Upper lobe of left lung (tissue), 4 donors: ENCODE measurements at regions not wholly inside any gene's neighbourhood (a gene's known extent, or its start where the extent isn't known, plus 50 kb on each side); places are given as distances from the start of the nearest gene placed in this dataset.

Source experiments
- POLR2A ChIP-seq, 4 donors: fragments of 450-650 bp; IDR thresholded peaks; one replicate each; pipeline ENCODE4 v1.5.1; 2016 to 2017; ENCODE audit warnings: antibody characterized with exemption in 4 of 4, mild to moderate bottlenecking in 2 of 4
- POLR2AphosphoS5 ChIP-seq, 2 donors: sonication (generic); formaldehyde crosslinking; IDR thresholded peaks; one replicate each; pipeline ENCODE4 v1.5.1; 2017; ENCODE audit warnings: antibody characterized with exemption in 2 of 2
- TF ChIP-seq, protein P1 (sequence below), 6 experiments: fragments of 450-650 bp in 4 of 6; fragments of 200-600 bp in 2 of 6; sonication (generic) in 2 of 6; IDR thresholded peaks; one replicate each; pipeline ENCODE4 v1.5.1; 2016 to 2019; ENCODE audit warnings: antibody characterized with exemption in 6 of 6

DNA sequence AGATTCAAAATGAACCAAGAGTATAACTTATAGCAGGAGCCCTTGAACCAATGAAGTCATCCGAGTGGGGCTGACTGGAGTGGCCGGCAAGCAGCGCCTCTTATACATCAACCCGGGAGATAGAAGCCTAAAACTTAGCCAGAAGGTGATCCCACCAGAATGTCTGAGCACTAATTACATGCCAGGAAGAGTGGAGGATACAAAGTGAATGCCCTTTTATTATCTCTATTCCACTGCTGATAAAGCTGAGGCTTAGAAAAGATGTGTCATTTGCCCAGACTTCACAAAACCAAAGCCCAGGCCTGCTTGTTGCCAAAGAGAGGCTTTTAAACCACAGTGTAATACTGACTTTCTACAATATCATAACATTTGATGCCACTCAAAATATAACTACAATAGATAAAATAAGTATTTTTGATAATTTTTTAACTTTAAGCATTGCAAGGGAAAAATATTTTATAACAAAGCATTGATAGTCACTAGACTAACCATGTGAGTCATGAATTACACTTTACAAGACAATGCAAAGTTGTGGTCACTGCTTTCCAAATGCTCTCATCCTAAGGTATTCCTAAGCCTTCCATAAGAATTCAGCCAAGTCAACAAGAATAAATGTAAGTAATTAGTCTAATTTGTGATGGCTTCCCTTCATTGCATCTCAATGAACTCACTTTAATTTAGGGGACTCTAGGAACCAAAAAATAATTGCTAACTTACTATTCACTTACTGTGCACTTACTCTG, 58.6 kb upstream of the ARID5B start:
- TF ChIP-seq POLR2AphosphoS5 (IDR thresholded peaks at IDR 0.05), result no peak
- TF ChIP-seq, protein P1, sequence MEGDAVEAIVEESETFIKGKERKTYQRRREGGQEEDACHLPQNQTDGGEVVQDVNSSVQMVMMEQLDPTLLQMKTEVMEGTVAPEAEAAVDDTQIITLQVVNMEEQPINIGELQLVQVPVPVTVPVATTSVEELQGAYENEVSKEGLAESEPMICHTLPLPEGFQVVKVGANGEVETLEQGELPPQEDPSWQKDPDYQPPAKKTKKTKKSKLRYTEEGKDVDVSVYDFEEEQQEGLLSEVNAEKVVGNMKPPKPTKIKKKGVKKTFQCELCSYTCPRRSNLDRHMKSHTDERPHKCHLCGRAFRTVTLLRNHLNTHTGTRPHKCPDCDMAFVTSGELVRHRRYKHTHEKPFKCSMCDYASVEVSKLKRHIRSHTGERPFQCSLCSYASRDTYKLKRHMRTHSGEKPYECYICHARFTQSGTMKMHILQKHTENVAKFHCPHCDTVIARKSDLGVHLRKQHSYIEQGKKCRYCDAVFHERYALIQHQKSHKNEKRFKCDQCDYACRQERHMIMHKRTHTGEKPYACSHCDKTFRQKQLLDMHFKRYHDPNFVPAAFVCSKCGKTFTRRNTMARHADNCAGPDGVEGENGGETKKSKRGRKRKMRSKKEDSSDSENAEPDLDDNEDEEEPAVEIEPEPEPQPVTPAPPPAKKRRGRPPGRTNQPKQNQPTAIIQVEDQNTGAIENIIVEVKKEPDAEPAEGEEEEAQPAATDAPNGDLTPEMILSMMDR (IDR thresholded peaks at IDR 0.05), result no peak
- TF ChIP-seq POLR2A (IDR thresholded peaks at IDR 0.05), result no peak
